ENCODE measurements at regions not wholly inside any gene's neighbourhood (a gene's known extent, or its start where the extent isn't known, plus 50 kb on each side); places are given as distances from the start of the nearest gene placed in this dataset.
A peak's percentile ranks its signal among the peaks of the same experiment; 100 is the strongest.
"Not testable (repeated sequence)": the region's sequence is repeated elsewhere in the genome, so short reads cannot be mapped to it uniquely, and the experiment has no call there.

DNA sequence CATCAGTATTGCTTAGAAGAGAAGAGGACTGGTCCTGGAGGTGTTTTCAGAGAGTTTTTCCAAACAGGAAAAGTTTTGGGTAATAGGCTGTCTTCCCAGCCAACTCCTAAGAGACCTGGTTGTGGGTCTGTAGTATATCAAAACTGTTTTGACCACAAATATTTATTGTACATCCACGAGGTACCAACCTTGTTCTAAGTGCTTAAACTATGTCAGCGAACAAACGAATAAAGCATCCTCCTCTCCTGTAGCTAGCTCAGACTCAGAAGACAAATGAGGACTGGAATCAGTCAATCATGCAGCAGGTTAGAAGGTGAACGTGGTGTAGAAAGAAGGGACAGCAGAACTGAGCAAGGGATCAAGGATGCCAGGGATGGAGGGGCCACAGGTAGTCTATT is 61.6 kb upstream of the MKI67 start:
- Histone ChIP-seq H3K36me3 (replicated peaks in 1 of 2; ENCODE audit: control insufficient read depth in 2 of 2, insufficient read depth in 2 of 2, low read length in 2 of 2) (no peaks in the 10 kb centered on the region), H3K9ac (ENCODE audit: low read depth, low read length, poor library complexity) (no peak overlapping the region), H3K18ac (ENCODE audit: low read length) (no peak overlapping the region), H3K14ac (ENCODE audit: low read length) (no peak overlapping the region), H3K4me2 (ENCODE audit: insufficient read depth, low read length, poor library complexity, severe bottlenecking) (no peak overlapping the region), H4K8ac (ENCODE audit: low read depth, low read length) (no peak overlapping the region), H3K9me3 (replicated peaks in 1 of 2; ENCODE audit: control insufficient read depth in 2 of 2, insufficient read depth in 1 of 2, low read depth in 1 of 2, low read length in 2 of 2) (no peaks in the 10 kb centered on the region), H2BK15ac (ENCODE audit: low read length) (no peak overlapping the region), H3K4me3 (ENCODE audit: low read length in 2 of 2) (no peak overlapping the region), H2AK5ac (ENCODE audit: low read depth, low read length) (no peak overlapping the region), H2BK5ac (ENCODE audit: low read length) (no peak overlapping the region), H2BK12ac (ENCODE audit: low read length) (no peak overlapping the region), H3K27ac (replicated peaks; ENCODE audit: low read length) (no peak overlapping the region), H3K4me1 (ENCODE audit: control insufficient read depth in 2 of 2, insufficient read depth in 1 of 2, low read depth in 1 of 2, low read length in 2 of 2) (peaks cover 0 to 1% of the 10 kb centered on the region in 2 donors), H3K23ac (ENCODE audit: low read depth, low read length, poor library complexity) (no peak overlapping the region), H3K79me1 (ENCODE audit: low read depth, low read length) (no peaks in the 10 kb centered on the region), H3K27me3 (ENCODE audit: control insufficient read depth in 3 of 3, insufficient read depth in 3 of 3, low read depth in 1 of 3, low read length in 3 of 3) (peaks cover 0 to 5% (median 0%) of the 10 kb centered on the region in 3 experiments), H4K91ac (ENCODE audit: low read depth, low read length, poor library complexity) (no peak overlapping the region), H3K4ac (ENCODE audit: low read length) (no peak overlapping the region), H2BK120ac (ENCODE audit: low read depth, low read length) (no peak overlapping the region), H2AFZ (ENCODE audit: low read length) (no peak overlapping the region)
- DNase-seq (ENCODE audit: low spot score): no peak
- no CpG with 5 or more reads among the region's 4 CpGs for WGBS, 2 donors (ENCODE audit: extremely low coverage in 2 of 2, insufficient read length in 2 of 2, insufficient replicate concordance in 1 of 2)

DNA sequence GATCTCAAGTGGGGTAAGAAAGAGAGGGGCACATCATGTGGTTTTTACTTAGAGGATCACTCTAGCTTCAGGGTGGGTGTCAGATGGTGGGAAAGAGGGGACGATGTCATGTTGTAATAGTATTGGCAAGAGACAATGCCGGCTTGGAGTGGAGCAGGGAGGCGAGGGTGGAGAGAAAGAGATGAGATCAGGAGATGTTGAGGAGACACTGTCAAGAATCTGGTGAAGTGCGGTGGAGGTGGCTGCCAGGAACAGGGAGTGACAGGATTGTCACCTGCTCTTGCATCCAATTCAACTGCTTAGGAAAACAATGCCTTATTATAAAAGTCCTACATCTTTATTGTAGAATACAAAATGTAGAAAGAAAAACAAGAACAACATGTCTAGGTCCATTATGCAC is 63.0 kb upstream of the MKI67 start:
- no peak overlapping the region for H2BK15ac ChIP-seq (ENCODE audit: low read length)

DNA sequence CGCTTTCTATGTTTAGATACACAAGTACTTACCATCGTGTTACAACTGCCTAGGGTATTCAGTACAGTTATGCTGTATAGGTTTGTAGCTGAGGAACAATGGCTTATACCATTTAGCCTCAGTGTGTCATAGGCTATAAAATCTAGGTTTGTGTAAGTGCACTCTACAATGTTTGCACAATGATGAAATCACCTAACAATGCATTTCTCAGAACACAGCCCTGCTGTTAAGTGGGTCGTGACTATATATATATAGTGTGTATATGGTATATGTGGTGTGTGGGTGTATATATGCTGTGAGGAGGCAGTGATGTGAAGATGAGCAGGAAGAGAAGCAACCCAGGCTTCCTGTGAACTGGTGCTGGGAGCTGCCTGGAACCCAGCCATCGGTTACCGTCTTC is 65.6 kb upstream of the MKI67 start:
- Histone ChIP-seq H3K4ac (ENCODE audit: low read length) (no peak overlapping the region), H2BK120ac (ENCODE audit: low read depth, low read length) (no peak overlapping the region), H3K27me3 (ENCODE audit: control insufficient read depth in 3 of 3, insufficient read depth in 3 of 3, low read depth in 1 of 3, low read length in 3 of 3) (no peaks in the 10 kb centered on the region), H4K8ac (ENCODE audit: low read depth, low read length) (no peak overlapping the region), H4K91ac (ENCODE audit: low read depth, low read length, poor library complexity) (no peak overlapping the region), H2AK5ac (ENCODE audit: low read depth, low read length) (no peak overlapping the region), H2AFZ (ENCODE audit: low read length) (no peak overlapping the region), H3K4me1 (ENCODE audit: control insufficient read depth in 2 of 2, insufficient read depth in 1 of 2, low read depth in 1 of 2, low read length in 2 of 2) (peaks cover 0 to 1% of the 10 kb centered on the region in 2 donors), H3K36me3 (replicated peaks in 1 of 2; ENCODE audit: control insufficient read depth in 2 of 2, insufficient read depth in 2 of 2, low read length in 2 of 2) (no peaks in the 10 kb centered on the region), H3K4me2 (ENCODE audit: insufficient read depth, low read length, poor library complexity, severe bottlenecking) (no peak overlapping the region), H3K27ac (replicated peaks; ENCODE audit: low read length) (no peak overlapping the region), H3K9ac (ENCODE audit: low read depth, low read length, poor library complexity) (no peak overlapping the region), H3K9me3 (replicated peaks in 1 of 2; ENCODE audit: control insufficient read depth in 2 of 2, insufficient read depth in 1 of 2, low read depth in 1 of 2, low read length in 2 of 2) (no peaks in the 10 kb centered on the region), H3K79me1 (ENCODE audit: low read depth, low read length) (no peaks in the 10 kb centered on the region), H2BK5ac (ENCODE audit: low read length) (no peak overlapping the region), H3K18ac (ENCODE audit: low read length) (no peak overlapping the region), H3K4me3 (ENCODE audit: low read length in 2 of 2) (no peak overlapping the region), H2BK12ac (ENCODE audit: low read length) (no peak overlapping the region), H3K14ac (ENCODE audit: low read length) (no peak overlapping the region), H2BK15ac (ENCODE audit: low read length) (no peak overlapping the region), H3K23ac (ENCODE audit: low read depth, low read length, poor library complexity) (no peak overlapping the region)
- WGBS, 2 donors (ENCODE audit: extremely low coverage in 2 of 2, insufficient read length in 2 of 2, insufficient replicate concordance in 1 of 2): no CpG with 5 or more reads among the region's 5 CpGs
- no peak for DNase-seq (ENCODE audit: low spot score)

More for the DNA sequence above, 63.0 kb upstream of the MKI67 start:
- Histone ChIP-seq H4K8ac (ENCODE audit: low read depth, low read length) (no peak overlapping the region), H3K4me2 (ENCODE audit: insufficient read depth, low read length, poor library complexity, severe bottlenecking) (no peak overlapping the region), H3K27ac (replicated peaks; ENCODE audit: low read length) (no peak overlapping the region), H3K4me3 (ENCODE audit: low read length in 2 of 2) (no peak overlapping the region), H3K23ac (ENCODE audit: low read depth, low read length, poor library complexity) (no peak overlapping the region), H3K9ac (ENCODE audit: low read depth, low read length, poor library complexity) (peak overlapping the region; percentile 34), H3K36me3 (replicated peaks in 1 of 2; ENCODE audit: control insufficient read depth in 2 of 2, insufficient read depth in 2 of 2, low read length in 2 of 2) (no peaks in the 10 kb centered on the region), H4K91ac (ENCODE audit: low read depth, low read length, poor library complexity) (no peak overlapping the region), H3K9me3 (replicated peaks in 1 of 2; ENCODE audit: control insufficient read depth in 2 of 2, insufficient read depth in 1 of 2, low read depth in 1 of 2, low read length in 2 of 2) (no peaks in the 10 kb centered on the region), H2AFZ (ENCODE audit: low read length) (no peak overlapping the region), H3K27me3 (ENCODE audit: control insufficient read depth in 3 of 3, insufficient read depth in 3 of 3, low read depth in 1 of 3, low read length in 3 of 3) (peaks cover 0 to 5% (median 0%) of the 10 kb centered on the region in 3 experiments), H3K79me1 (ENCODE audit: low read depth, low read length) (no peaks in the 10 kb centered on the region), H3K4me1 (ENCODE audit: control insufficient read depth in 2 of 2, insufficient read depth in 1 of 2, low read depth in 1 of 2, low read length in 2 of 2) (peaks cover 0 to 1% of the 10 kb centered on the region in 2 donors), H3K18ac (ENCODE audit: low read length) (no peak overlapping the region), H2BK12ac (ENCODE audit: low read length) (no peak overlapping the region), H2BK120ac (ENCODE audit: low read depth, low read length) (no peak overlapping the region), H2BK5ac (ENCODE audit: low read length) (no peak overlapping the region), H2AK5ac (ENCODE audit: low read depth, low read length) (no peak overlapping the region), H3K4ac (ENCODE audit: low read length) (no peak overlapping the region), H3K14ac (ENCODE audit: low read length) (no peak overlapping the region)
- no CpG with 5 or more reads among the region's 4 CpGs for WGBS, 2 donors (ENCODE audit: extremely low coverage in 2 of 2, insufficient read length in 2 of 2, insufficient replicate concordance in 1 of 2)
- no peak for DNase-seq (ENCODE audit: low spot score)

- not testable (repeated sequence) for H3K9me3 ChIP-seq (replicated peaks in 1 of 2; ENCODE audit: control insufficient read depth in 2 of 2, insufficient read depth in 1 of 2, low read depth in 1 of 2, low read length in 2 of 2); DNase-seq (ENCODE audit: low spot score); H3K79me1 ChIP-seq (ENCODE audit: low read depth, low read length)
Measured at GRCh38 chr10:128201826-128202225, 75.6 kb upstream of the MKI67 start.

More at GRCh38 chr10:128201826-128202225, 75.6 kb upstream of the MKI67 start:
- WGBS, 2 donors (ENCODE audit: extremely low coverage in 2 of 2, insufficient read length in 2 of 2, insufficient replicate concordance in 1 of 2): no CpG with 5 or more reads among the region's 2 CpGs
- not testable (repeated sequence) for H2BK120ac ChIP-seq (ENCODE audit: low read depth, low read length); H3K18ac ChIP-seq (ENCODE audit: low read length); H2AK5ac ChIP-seq (ENCODE audit: low read depth, low read length); H3K9ac ChIP-seq (ENCODE audit: low read depth, low read length, poor library complexity); H2BK12ac ChIP-seq (ENCODE audit: low read length); H4K8ac ChIP-seq (ENCODE audit: low read depth, low read length); H4K91ac ChIP-seq (ENCODE audit: low read depth, low read length, poor library complexity); H3K4me3 ChIP-seq (ENCODE audit: low read length in 2 of 2); H3K27me3 ChIP-seq (ENCODE audit: control insufficient read depth in 3 of 3, insufficient read depth in 3 of 3, low read depth in 1 of 3, low read length in 3 of 3); H2BK15ac ChIP-seq (ENCODE audit: low read length); H3K23ac ChIP-seq (ENCODE audit: low read depth, low read length, poor library complexity); H2AFZ ChIP-seq (ENCODE audit: low read length); H3K27ac ChIP-seq (replicated peaks; ENCODE audit: low read length); H2BK5ac ChIP-seq (ENCODE audit: low read length); H3K4me2 ChIP-seq (ENCODE audit: insufficient read depth, low read length, poor library complexity, severe bottlenecking); H3K36me3 ChIP-seq (replicated peaks in 1 of 2; ENCODE audit: control insufficient read depth in 2 of 2, insufficient read depth in 2 of 2, low read length in 2 of 2); H3K4me1 ChIP-seq (ENCODE audit: control insufficient read depth in 2 of 2, insufficient read depth in 1 of 2, low read depth in 1 of 2, low read length in 2 of 2); H3K4ac ChIP-seq (ENCODE audit: low read length)
- H3K14ac ChIP-seq (ENCODE audit: low read length): peak overlapping the region; percentile 87

Data from neuronal stem cell (in vitro differentiated cells).